Neural progenitor cell (in vitro differentiated cells): ENCODE measurements at regions not wholly inside any gene's neighbourhood (a gene's known extent, or its start where the extent isn't known, plus 50 kb on each side); places are given as distances from the start of the nearest gene placed in this dataset.
A peak's percentile ranks its signal among the peaks of the same experiment; 100 is the strongest.

Source experiments
- DNase-seq: peaks from one replicate; pipeline ENCODE4 v3.0.0-alpha.2; 2016; ENCODE audit warnings: low spot score
- H2AFZ ChIP-seq: fragments of 200-600 bp; sonication (generic); replicated peaks from 2 replicates; pipeline ENCODE4 v1.6.1; 2016; ENCODE audit warnings: antibody characterized with exemption
- H3F3A ChIP-seq: fragments of 200-600 bp; sonication (generic); 2 replicates; pipeline ENCODE4 v1.6.1; 2016; ENCODE audit warnings: antibody characterized with exemption, low read depth
- H3K27ac ChIP-seq: fragments of 200-600 bp; sonication (generic); 2 replicates; pipeline ENCODE4 v1.5.1; 2016; ENCODE audit warnings: mild to moderate bottlenecking
- H3K27me3 ChIP-seq: fragments of 200-600 bp; sonication (generic); 2 replicates; pipeline ENCODE4 v1.6.1; 2016; ENCODE audit warnings: mild to moderate bottlenecking, moderate library complexity
- H3K36me3 ChIP-seq: fragments of 200-600 bp; sonication (generic); 2 replicates; pipeline ENCODE4 v1.5.1; 2016
- H3K4me1 ChIP-seq: fragments of 200-600 bp; sonication (generic); 2 replicates; pipeline ENCODE4 v1.6.1; 2016; ENCODE audit warnings: mixed run types
- H3K4me2 ChIP-seq: fragments of 200-600 bp; sonication (generic); 2 replicates; pipeline ENCODE4 v1.6.1; 2016
- H3K4me3 ChIP-seq: fragments of 200-600 bp; sonication (generic); 2 replicates; pipeline ENCODE4 v1.5.1; 2016
- H3K79me2 ChIP-seq: fragments of 200-600 bp; sonication (generic); 2 replicates; pipeline ENCODE4 v1.6.1; 2016; ENCODE audit warnings: low read depth
- H3K9ac ChIP-seq: fragments of 200-600 bp; sonication (generic); 2 replicates; pipeline ENCODE4 v1.6.1; 2016
- H3K9me3 ChIP-seq: fragments of 200-600 bp; sonication (generic); 2 replicates; pipeline ENCODE4 v1.5.1; 2016; ENCODE audit warnings: low read depth
- H4K20me1 ChIP-seq: fragments of 200-600 bp; sonication (generic); 2 replicates; pipeline ENCODE4 v1.6.1; 2016; ENCODE audit warnings: low read depth
- H3K27ac Mint-ChIP-seq: 3 replicates; pipeline ENCODE4 v1.8.0; 2021; ENCODE audit warnings: mixed read lengths
- H3K27me3 Mint-ChIP-seq: 2 replicates; pipeline ENCODE4 v1.8.0; 2022; ENCODE audit warnings: low read depth, mild to moderate bottlenecking, inconsistent platforms, moderate library complexity, mixed read lengths; ENCODE audit not compliant: insufficient read depth
- H3K36me3 Mint-ChIP-seq: 3 replicates; pipeline ENCODE4 v1.8.0; 2021; ENCODE audit warnings: mixed read lengths
- H3K4me1 Mint-ChIP-seq: 3 replicates; pipeline ENCODE4 v1.8.0; 2021; ENCODE audit warnings: mixed read lengths
- H3K4me3 Mint-ChIP-seq: 3 replicates; pipeline ENCODE4 v1.8.0; 2021; ENCODE audit warnings: mild to moderate bottlenecking, moderate library complexity, mixed read lengths
- H3K9me3 Mint-ChIP-seq: 3 replicates; pipeline ENCODE4 v1.8.0; 2020; ENCODE audit warnings: mixed read lengths
- CTCF ChIP-seq: fragments of 200-600 bp; sonication (generic); IDR thresholded peaks from 2 replicates; pipeline ENCODE4 v1.5.1; 2017; ENCODE audit warnings: antibody characterized with exemption, mild to moderate bottlenecking
- EZH2 ChIP-seq: fragments of 200-600 bp; sonication (generic); IDR thresholded peaks from 2 replicates; pipeline ENCODE4 v1.6.1; 2017; ENCODE audit warnings: antibody characterized with exemption, mild to moderate bottlenecking, moderate library complexity
- EZH2phosphoT487 ChIP-seq: fragments of 200-600 bp; sonication (generic); IDR thresholded peaks from 2 replicates; pipeline ENCODE4 v1.6.1; 2017; ENCODE audit warnings: antibody characterized with exemption

GRCh38 chr3:25266677-25267076, 161.4 kb upstream of the RARB start:
- Mint-ChIP-seq H3K36me3 (no peaks in the 10 kb centered on the region), H3K4me1 (no peaks in the 10 kb centered on the region), H3K27ac (no peak overlapping the region), H3K9me3 (no peaks in the 10 kb centered on the region), H3K4me3 (no peak overlapping the region), H3K27me3 (peaks cover 2% of the 10 kb centered on the region)
- DNase-seq = no peak
- H3F3A ChIP-seq = no peaks in the 10 kb centered on the region
- H3K4me2 ChIP-seq = no peak overlapping the region
- no peak overlapping the region for H3K4me3 ChIP-seq
- H3K9me3 ChIP-seq = no peaks in the 10 kb centered on the region
- H2AFZ ChIP-seq = peak overlapping the region; percentile 63
- TF ChIP-seq EZH2 = no peak
- no peak for TF ChIP-seq EZH2phosphoT487
- TF ChIP-seq CTCF = no peak
- H3K4me1 ChIP-seq = no peaks in the 10 kb centered on the region
- H4K20me1 ChIP-seq = no peaks in the 10 kb centered on the region
- H3K9ac ChIP-seq = no peak overlapping the region
- no peak overlapping the region for H3K27ac ChIP-seq
- no peaks in the 10 kb centered on the region for H3K79me2 ChIP-seq
- H3K27me3 ChIP-seq = no peaks in the 10 kb centered on the region
- H3K36me3 ChIP-seq = no peaks in the 10 kb centered on the region

GRCh38 chr3:25272090-25272489, 156.0 kb upstream of the RARB start:
- Histone ChIP-seq H2AFZ (no peak overlapping the region), H3F3A (no peaks in the 10 kb centered on the region), H3K27ac (no peak overlapping the region), H3K36me3 (no peaks in the 10 kb centered on the region), H3K4me1 (no peaks in the 10 kb centered on the region), H3K9ac (no peak overlapping the region), H3K9me3 (no peaks in the 10 kb centered on the region), H3K79me2 (no peaks in the 10 kb centered on the region), H3K4me3 (no peak overlapping the region), H4K20me1 (no peaks in the 10 kb centered on the region), H3K27me3 (peaks cover 2% of the 10 kb centered on the region), H3K4me2 (no peak overlapping the region)
- Mint-ChIP-seq H3K4me3 (no peak overlapping the region), H3K9me3 (no peaks in the 10 kb centered on the region), H3K27me3 (no peaks in the 10 kb centered on the region), H3K27ac (no peak overlapping the region), H3K4me1 (no peaks in the 10 kb centered on the region), H3K36me3 (no peaks in the 10 kb centered on the region)
- no peak for DNase-seq
- no peak for TF ChIP-seq EZH2phosphoT487
- no peak for TF ChIP-seq CTCF
- no peak for TF ChIP-seq EZH2

- Mint-ChIP-seq H3K36me3 (no peaks in the 10 kb centered on the region), H3K27ac (no peak overlapping the region), H3K9me3 (no peaks in the 10 kb centered on the region), H3K27me3 (no peaks in the 10 kb centered on the region), H3K4me1 (no peaks in the 10 kb centered on the region), H3K4me3 (no peak overlapping the region)
- TF ChIP-seq EZH2phosphoT487 (no peak), EZH2 (no peak), CTCF (no peak)
- Histone ChIP-seq H3K4me2 (no peak overlapping the region), H3K9me3 (no peaks in the 10 kb centered on the region), H3K27ac (no peak overlapping the region), H3F3A (no peaks in the 10 kb centered on the region), H2AFZ (no peak overlapping the region), H3K9ac (no peak overlapping the region), H3K36me3 (no peaks in the 10 kb centered on the region), H3K4me3 (no peak overlapping the region), H3K27me3 (peaks cover 18% of the 10 kb centered on the region), H4K20me1 (no peaks in the 10 kb centered on the region), H3K4me1 (no peaks in the 10 kb centered on the region), H3K79me2 (no peaks in the 10 kb centered on the region)
- no peak for DNase-seq
Measured at GRCh38 chr3:25273582-25274171, 154.4 kb upstream of the RARB start.
